CD14-positive monocyte (primary cell): ENCODE measurements at regions not wholly inside any gene's neighbourhood (a gene's known extent, or its start where the extent isn't known, plus 50 kb on each side); places are given as distances from the start of the nearest gene placed in this dataset.
"Not testable (repeated sequence)": the region's sequence is repeated elsewhere in the genome, so short reads cannot be mapped to it uniquely, and the experiment has no call there.

Experiments used
- DNase-seq, 3 donors: peaks; one replicate each; pipeline ENCODE4 v3.0.0-alpha.2; 2011 to 2022
- H2AFZ ChIP-seq: 2 replicates; pipeline ENCODE4 v1.6.0; 2012; ENCODE audit warnings: mild to moderate bottlenecking, low read depth, low read length, inconsistent platforms; ENCODE audit not compliant: insufficient read depth, poor library complexity, severe bottlenecking
- H3K27ac ChIP-seq, 2 donors: 1 replicate in 1 of 2; 2 replicates in 1 of 2; pipeline ENCODE4 v1.5.1; 2012 to 2013; ENCODE audit warnings: low read length in 2 of 2, control low read depth in 1 of 2, inconsistent platforms in 1 of 2, low read depth in 1 of 2, mild to moderate bottlenecking in 1 of 2
- H3K27me3 ChIP-seq, 2 donors: one replicate each; pipeline versions ENCODE4 v1.6.0 to v1.6.1; 2011 to 2013; ENCODE audit warnings: low read length in 2 of 2; ENCODE audit not compliant: control insufficient read depth in 2 of 2, insufficient read depth in 2 of 2
- H3K36me3 ChIP-seq, 2 donors: replicated peaks in 1 of 2; 1 replicate in 1 of 2; 2 replicates in 1 of 2; pipeline versions ENCODE4 v1.5.1 to v1.6.1; 2012 to 2013; ENCODE audit warnings: low read length in 2 of 2, control low read depth in 1 of 2, inconsistent platforms in 1 of 2, mild to moderate bottlenecking in 1 of 2; ENCODE audit not compliant: insufficient read depth in 2 of 2, control insufficient read depth in 1 of 2
- H3K4me1 ChIP-seq, 2 donors: 1 replicate in 1 of 2; 2 replicates in 1 of 2; pipeline versions ENCODE4 v1.5.1 to v1.6.1; 2012 to 2013; ENCODE audit warnings: low read length in 2 of 2, control low read depth in 1 of 2, inconsistent platforms in 1 of 2, mild to moderate bottlenecking in 1 of 2, moderate library complexity in 1 of 2; ENCODE audit not compliant: insufficient read depth in 2 of 2, control insufficient read depth in 1 of 2
- H3K4me2 ChIP-seq: replicated peaks from 2 replicates; pipeline ENCODE3; 2012; ENCODE audit warnings: low read length, moderate library complexity, mild to moderate bottlenecking; ENCODE audit not compliant: poor library complexity, severe bottlenecking; ENCODE audit errors: extremely low read depth
- H3K4me3 ChIP-seq, 3 experiments: fragments of 200-600 bp in 1 of 3; sonication (generic) in 1 of 3; replicated peaks in 1 of 3; 1 replicate in 2 of 3; 2 replicates in 1 of 3; pipeline ENCODE4 v1.5.1; 2011 to 2013; ENCODE audit warnings: low read length in 3 of 3, mild to moderate bottlenecking in 3 of 3, control low read depth in 2 of 3, low read depth in 2 of 3, inconsistent platforms in 1 of 3, moderate library complexity in 1 of 3
- H3K79me2 ChIP-seq: 2 replicates; pipeline ENCODE4 v1.6.0; 2012; ENCODE audit warnings: mild to moderate bottlenecking, control low read depth, inconsistent platforms, low read length, moderate library complexity; ENCODE audit not compliant: insufficient read depth
- H3K9ac ChIP-seq: 2 replicates; pipeline ENCODE4 v1.6.0; 2017; ENCODE audit warnings: low read length, mild to moderate bottlenecking; ENCODE audit not compliant: insufficient read depth, poor library complexity, severe bottlenecking
- H3K9me3 ChIP-seq, 2 donors: replicated peaks in 1 of 2; 1 replicate in 1 of 2; 2 replicates in 1 of 2; pipeline versions ENCODE4 v1.5.1 to v1.6.1; 2012 to 2013; ENCODE audit warnings: low read length in 2 of 2, control low read depth in 1 of 2; ENCODE audit not compliant: control insufficient read depth in 1 of 2, insufficient read depth in 1 of 2
- H4K20me1 ChIP-seq: 2 replicates; pipeline ENCODE4 v1.6.0; 2012; ENCODE audit warnings: mild to moderate bottlenecking, low read length, control low read depth, moderate library complexity; ENCODE audit not compliant: insufficient read depth
- H3K27ac Mint-ChIP-seq, 7 donors: one replicate each; pipeline ENCODE4 v1.8.0; 2020; ENCODE audit warnings: mild to moderate bottlenecking in 7 of 7, mixed read lengths in 7 of 7, moderate library complexity in 6 of 7, inconsistent platforms in 2 of 7
- H3K27me3 Mint-ChIP-seq, 3 donors: one replicate each; pipeline ENCODE4 v1.8.0; 2021 to 2022; ENCODE audit warnings: low read depth in 3 of 3, mild to moderate bottlenecking in 3 of 3, mixed read lengths in 3 of 3, moderate library complexity in 3 of 3, inconsistent platforms in 1 of 3
- H3K36me3 Mint-ChIP-seq, 2 donors: one replicate each; pipeline ENCODE4 v1.8.0; 2020; ENCODE audit warnings: mixed read lengths in 2 of 2, inconsistent platforms in 1 of 2, mild to moderate bottlenecking in 1 of 2
- H3K4me1 Mint-ChIP-seq: one replicate; pipeline ENCODE4 v1.8.0; 2020; ENCODE audit warnings: mild to moderate bottlenecking, mixed read lengths
- H3K4me3 Mint-ChIP-seq, 2 donors: one replicate each; pipeline ENCODE4 v1.8.0; 2020; ENCODE audit warnings: mild to moderate bottlenecking in 2 of 2, mixed read lengths in 2 of 2, moderate library complexity in 1 of 2
- H3K9me3 Mint-ChIP-seq, 7 donors: one replicate each; pipeline ENCODE4 v1.8.0; 2020 to 2022; ENCODE audit warnings: mixed read lengths in 7 of 7, mild to moderate bottlenecking in 6 of 7, moderate library complexity in 6 of 7, inconsistent platforms in 2 of 7
- CTCF ChIP-seq: fragments of 200-600 bp; IDR thresholded peaks from one replicate; pipeline ENCODE4 v1.8.0; 2022; ENCODE audit warnings: antibody characterized with exemption, mild to moderate bottlenecking
- WGBS: methylation state at CpG from one replicate; pipeline ENCODE4 v1.1.5; 2013; ENCODE audit warnings: missing lambda C conversion rate; ENCODE audit not compliant: insufficient coverage; 5-methylcytosine and 5-hydroxymethylcytosine counted together
- intact Hi-C, 2 donors: fragments of 100-400 bp; cut with micrococcal nuclease; formaldehyde crosslinking; loops; one replicate each; pipeline versions ENCODE4 v1.15.0 to v1.15.1; 2023

- no CpG with 5 or more reads among the region's 2 CpGs for WGBS
- H3K27ac ChIP-seq, result no peak overlapping the region
- H3K4me1 ChIP-seq, result no peaks in the 10 kb centered on the region
- no peak overlapping the region for H2AFZ ChIP-seq
- no peaks in the 10 kb centered on the region for H4K20me1 ChIP-seq
- DNase-seq, result no peak
- Mint-ChIP-seq H3K4me3 (no peak overlapping the region), H3K27me3 (peaks cover 0 to 4% (median 2%) of the 10 kb centered on the region in 3 donors), H3K9me3 (peaks cover 0 to 5% (median 2%) of the 10 kb centered on the region in 7 donors), H3K36me3 (no peaks in the 10 kb centered on the region), H3K27ac (no peak overlapping the region), H3K4me1 (no peaks in the 10 kb centered on the region)
- H3K36me3 ChIP-seq, result no peaks in the 10 kb centered on the region
- no peaks in the 10 kb centered on the region for H3K27me3 ChIP-seq
- H3K4me2 ChIP-seq, result no peak overlapping the region
- H3K4me3 ChIP-seq, result no peak overlapping the region
- intact Hi-C loops, result no loop called here
- H3K79me2 ChIP-seq, result no peaks in the 10 kb centered on the region
- no peak for TF ChIP-seq CTCF
- H3K9ac ChIP-seq, result no peak overlapping the region
- H3K9me3 ChIP-seq, result no peaks in the 10 kb centered on the region
Measured at GRCh38 chr12:74780182-74780849, 242.7 kb downstream of the ATXN7L3B start.

GRCh38 chr12:74780850-74781241, 243.2 kb downstream of the ATXN7L3B start:
- H2AFZ ChIP-seq, H3K9ac ChIP-seq, H3K27ac ChIP-seq, H3K27me3 ChIP-seq, H3K4me2 ChIP-seq, H3K27me3 Mint-ChIP-seq, H3K79me2 ChIP-seq, H3K36me3 Mint-ChIP-seq, H3K4me3 Mint-ChIP-seq, H3K36me3 ChIP-seq, intact Hi-C loops, H3K27ac Mint-ChIP-seq, H4K20me1 ChIP-seq, DNase-seq, H3K9me3 Mint-ChIP-seq, H3K4me3 ChIP-seq, H3K4me1 ChIP-seq, H3K9me3 ChIP-seq, H3K4me1 Mint-ChIP-seq: not testable (repeated sequence)
- WGBS, result 100% methylated on average over 1 of the region's 1 CpG
